Activated T-helper 17 cell treated with anti-CD3 and anti-CD28 coated beads, Interleukin-2, amount 50 U/mL, for 72 hours (primary cell): ENCODE measurements at regions not wholly inside any gene's neighbourhood (a gene's known extent, or its start where the extent isn't known, plus 50 kb on each side); places are given as distances from the start of the nearest gene placed in this dataset.

ENCODE experiments used
- ATAC-seq: fragments of 150-1000 bp; cut with Tn5 transposase; replicated peaks from 2 replicates; pipeline ENCODE4 v1.10.0; 2021; ENCODE audit warnings: mild to moderate bottlenecking, moderate library complexity
- H3K27ac Mint-ChIP-seq: one replicate; pipeline ENCODE4 v1.8.0; 2022; ENCODE audit warnings: mixed read lengths
- H3K27me3 Mint-ChIP-seq: one replicate; pipeline ENCODE4 v1.8.0; 2022; ENCODE audit warnings: mixed read lengths
- H3K36me3 Mint-ChIP-seq: one replicate; pipeline ENCODE4 v1.8.0; 2022; ENCODE audit warnings: low read depth, mild to moderate bottlenecking, mixed read lengths
- H3K4me1 Mint-ChIP-seq: one replicate; pipeline ENCODE4 v1.8.0; 2022; ENCODE audit warnings: mixed read lengths
- H3K4me3 Mint-ChIP-seq: one replicate; pipeline ENCODE4 v1.8.0; 2022; ENCODE audit warnings: mild to moderate bottlenecking, mixed read lengths
- H3K9me3 Mint-ChIP-seq: one replicate; pipeline ENCODE4 v1.8.0; 2022; ENCODE audit warnings: mixed read lengths

DNA sequence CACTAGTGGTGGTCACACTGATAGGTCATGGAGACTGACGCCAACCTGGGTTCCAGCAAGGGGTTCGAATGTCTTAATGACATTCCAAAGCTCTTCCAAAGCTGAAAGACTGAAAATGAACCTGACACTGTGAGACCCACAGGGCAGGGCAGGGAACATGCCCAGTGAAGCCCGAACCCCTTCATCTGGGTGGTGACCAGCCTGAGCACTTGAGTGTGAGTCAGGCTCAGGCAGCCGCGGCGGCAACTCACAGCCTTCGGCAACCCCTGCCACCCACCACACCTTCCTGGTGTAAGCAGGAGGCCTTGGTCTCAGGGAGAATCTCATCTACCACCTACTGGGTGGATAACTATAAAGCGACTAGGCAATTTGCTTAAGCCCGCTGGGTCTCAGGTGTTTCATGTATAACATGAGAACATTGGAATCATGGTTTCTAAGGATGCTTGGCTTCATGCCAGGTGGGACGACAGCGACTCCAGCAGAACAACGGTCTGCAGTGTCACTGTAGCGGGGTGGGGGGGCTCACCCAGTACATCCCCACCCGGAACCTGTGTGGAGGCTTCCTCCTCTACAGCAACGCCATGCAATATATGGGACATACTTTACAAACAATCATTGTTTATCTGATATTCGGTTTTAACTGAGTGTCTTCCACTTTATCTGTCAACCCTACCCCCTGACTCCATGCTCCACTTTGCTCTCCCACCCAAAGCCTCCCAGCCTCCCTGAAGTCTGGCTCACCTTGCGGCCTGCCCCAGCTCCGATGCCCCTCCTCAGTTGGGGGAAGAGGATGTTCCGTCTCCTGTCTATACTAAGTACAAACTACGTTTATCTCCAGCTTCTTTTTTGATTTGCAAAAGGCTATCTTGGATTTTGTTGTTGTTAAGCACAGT, 125.0 kb upstream of the MEF2A start:
- Mint-ChIP-seq H3K27me3 (peaks cover 3% of the 10 kb centered on the region), H3K4me3 (no peak overlapping the region), H3K9me3 (no peaks in the 10 kb centered on the region), H3K36me3 (no peaks in the 10 kb centered on the region), H3K27ac (no peak overlapping the region), H3K4me1 (peaks cover 16% of the 10 kb centered on the region)
- no peak for ATAC-seq

DNA sequence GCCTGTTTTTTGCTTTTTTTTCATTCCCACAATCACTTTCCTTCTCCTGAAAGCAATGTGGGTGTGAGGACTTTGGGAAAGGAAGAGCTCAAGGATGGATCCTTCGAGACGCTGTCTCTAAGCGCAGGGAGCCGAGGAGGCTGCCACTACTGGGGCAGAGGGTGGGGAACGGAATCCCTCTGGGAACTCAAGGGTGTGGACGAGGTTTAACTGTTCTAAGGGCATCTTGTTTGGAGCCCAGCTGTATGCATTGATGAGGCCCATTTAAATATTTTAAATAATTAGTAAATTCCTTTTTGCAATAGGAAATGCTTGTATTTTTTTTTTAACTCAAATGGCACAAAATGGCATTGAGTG, 124.4 kb upstream of the MEF2A start:
- no peak overlapping the region for H3K27ac Mint-ChIP-seq
- no peak overlapping the region for H3K4me3 Mint-ChIP-seq
- no peak for ATAC-seq
- H3K36me3 Mint-ChIP-seq: no peaks in the 10 kb centered on the region
- H3K9me3 Mint-ChIP-seq: no peaks in the 10 kb centered on the region
- H3K4me1 Mint-ChIP-seq: peaks cover 16% of the 10 kb centered on the region
- peaks cover 3% of the 10 kb centered on the region for H3K27me3 Mint-ChIP-seq

DNA sequence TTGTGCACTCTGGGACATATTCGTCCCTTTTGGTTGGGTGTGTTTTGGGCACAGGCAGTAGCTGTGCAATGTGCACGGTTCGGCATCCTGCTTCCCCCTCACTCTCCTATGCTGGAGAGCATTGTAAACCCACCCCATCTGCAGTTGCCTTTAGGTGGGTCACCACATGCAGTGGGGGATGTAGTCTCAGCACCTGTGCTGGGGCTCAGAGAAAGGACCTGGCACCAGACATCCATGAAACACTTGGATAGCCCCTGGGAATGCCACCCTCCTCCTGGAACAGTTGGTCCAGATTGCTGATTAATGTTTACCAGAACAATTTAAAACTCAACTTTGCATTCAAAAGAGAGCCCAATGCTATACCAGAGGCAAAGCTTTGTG, 123.9 kb upstream of the MEF2A start:
- peaks cover 3% of the 10 kb centered on the region for H3K27me3 Mint-ChIP-seq
- H3K36me3 Mint-ChIP-seq: no peaks in the 10 kb centered on the region
- no peak for ATAC-seq
- H3K27ac Mint-ChIP-seq: no peak overlapping the region
- H3K4me3 Mint-ChIP-seq: no peak overlapping the region
- H3K4me1 Mint-ChIP-seq: peaks cover 16% of the 10 kb centered on the region
- H3K9me3 Mint-ChIP-seq: no peaks in the 10 kb centered on the region

DNA sequence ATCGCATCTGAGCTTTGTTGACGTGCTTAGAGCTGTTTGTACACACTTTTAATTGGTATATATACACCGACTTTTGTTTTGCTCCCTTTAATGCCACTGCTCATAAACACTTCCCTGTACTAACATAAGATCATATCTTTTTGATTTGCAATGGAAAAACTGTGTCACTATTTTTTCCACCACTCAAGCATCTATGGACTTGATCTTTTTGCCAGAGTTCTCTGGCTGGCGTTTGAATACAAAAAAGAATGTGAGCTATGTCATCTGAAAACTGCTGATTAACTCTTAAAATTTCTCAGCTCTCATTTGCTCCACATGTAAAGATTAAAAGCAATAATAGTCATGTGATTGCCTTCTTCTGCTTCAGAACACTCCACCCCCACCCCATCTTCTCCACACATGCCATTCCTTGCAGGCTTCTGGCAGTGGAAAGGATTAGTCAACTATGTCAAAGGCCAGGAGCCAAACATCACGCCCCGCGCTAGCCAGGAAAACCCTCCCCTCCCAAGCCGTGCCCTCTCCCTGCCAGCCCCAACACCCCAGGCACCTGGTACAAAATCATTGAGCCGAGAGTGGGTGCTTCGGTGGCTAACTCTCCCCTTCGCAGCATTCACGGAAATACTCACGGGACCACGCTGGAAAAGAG, 123.4 kb upstream of the MEF2A start:
- no peaks in the 10 kb centered on the region for H3K36me3 Mint-ChIP-seq
- H3K9me3 Mint-ChIP-seq: no peaks in the 10 kb centered on the region
- H3K4me3 Mint-ChIP-seq: peak overlapping the region; percentile 25
- H3K27ac Mint-ChIP-seq: peak overlapping the region; percentile 51
- ATAC-seq: peak; percentile 37
- peaks cover 3% of the 10 kb centered on the region for H3K27me3 Mint-ChIP-seq
- H3K4me1 Mint-ChIP-seq: peaks cover 16% of the 10 kb centered on the region

DNA sequence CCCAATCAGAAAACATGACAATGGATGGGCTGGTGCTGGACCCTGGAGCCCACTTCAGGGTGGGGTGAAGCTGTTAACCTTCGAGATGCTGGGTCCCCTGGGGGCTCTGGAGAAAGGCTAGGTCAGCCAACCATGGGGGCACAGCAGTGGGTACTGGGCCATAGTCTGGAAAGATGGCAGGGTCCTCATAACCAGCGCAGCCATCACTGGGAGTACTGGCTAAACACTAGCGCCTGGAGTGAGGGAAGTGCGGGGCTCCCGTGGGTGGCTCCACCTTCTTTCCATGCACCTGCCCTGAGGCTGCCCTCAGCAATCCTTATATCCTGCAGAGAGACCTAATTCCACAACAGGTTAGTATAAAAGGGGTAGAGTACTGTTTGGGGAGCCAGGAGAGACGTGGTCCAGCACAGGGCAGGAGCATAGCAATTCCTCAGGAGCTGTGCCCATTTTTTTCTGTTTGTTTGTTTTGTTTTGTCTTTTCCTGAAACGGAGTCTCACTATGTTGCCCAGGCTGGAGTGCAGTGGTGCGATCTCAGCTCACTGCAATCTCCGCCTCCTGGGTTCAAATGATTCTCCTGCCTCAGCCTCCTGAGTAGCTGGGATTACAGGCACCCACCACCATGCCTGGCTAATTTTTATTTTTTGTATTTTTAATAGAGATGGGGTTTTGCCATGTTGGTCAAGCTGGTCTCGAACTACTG, 122.6 kb upstream of the MEF2A start:
- Mint-ChIP-seq H3K4me1 (peaks cover 16% of the 10 kb centered on the region), H3K27ac (peak overlapping the region; percentile 51)

DNA sequence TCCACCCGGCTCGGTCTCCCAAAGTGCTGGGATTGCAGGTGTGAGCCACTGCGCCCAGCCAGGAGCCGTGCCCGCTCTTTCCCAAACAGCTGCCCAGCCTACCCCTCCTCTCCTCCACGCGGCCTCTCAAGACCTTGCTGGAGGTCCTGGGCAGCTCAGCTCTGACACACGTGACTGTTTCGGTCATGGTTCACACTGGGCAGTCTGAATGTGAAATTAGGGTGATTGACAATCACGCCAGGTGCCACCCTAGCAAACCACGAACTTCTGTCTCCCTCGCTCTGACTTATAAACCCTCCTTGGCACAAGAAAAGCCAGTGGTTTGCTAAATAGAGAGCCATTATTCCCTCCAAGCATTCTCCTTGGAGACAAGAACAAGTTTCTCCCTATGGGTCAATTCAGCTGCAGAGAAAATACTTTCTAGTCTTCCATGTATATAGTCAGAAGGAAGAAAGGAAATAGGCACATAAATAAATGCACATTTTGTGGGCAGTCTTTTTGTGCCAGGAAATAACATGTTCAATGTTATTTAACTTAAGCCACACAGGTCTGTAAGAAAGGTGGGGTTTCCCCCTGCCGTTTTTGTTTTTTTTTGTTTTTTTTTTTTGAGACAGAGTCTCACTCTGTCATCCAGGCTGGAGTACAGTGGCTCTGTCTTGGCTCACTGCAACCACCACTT, 121.9 kb upstream of the MEF2A start:
- Mint-ChIP-seq H3K9me3 (no peaks in the 10 kb centered on the region), H3K27ac (peak overlapping the region; percentile 47), H3K27me3 (peaks cover 10% of the 10 kb centered on the region), H3K4me1 (peaks cover 16% of the 10 kb centered on the region), H3K36me3 (no peaks in the 10 kb centered on the region), H3K4me3 (no peak overlapping the region)
- ATAC-seq: peak; percentile 29

More for the DNA sequence above, 122.6 kb upstream of the MEF2A start:
- H3K36me3 Mint-ChIP-seq: no peaks in the 10 kb centered on the region
- peak overlapping the region; percentile 25 for H3K4me3 Mint-ChIP-seq
- no peak for ATAC-seq
- H3K27me3 Mint-ChIP-seq: peaks cover 8% of the 10 kb centered on the region
- H3K9me3 Mint-ChIP-seq: no peaks in the 10 kb centered on the region

DNA sequence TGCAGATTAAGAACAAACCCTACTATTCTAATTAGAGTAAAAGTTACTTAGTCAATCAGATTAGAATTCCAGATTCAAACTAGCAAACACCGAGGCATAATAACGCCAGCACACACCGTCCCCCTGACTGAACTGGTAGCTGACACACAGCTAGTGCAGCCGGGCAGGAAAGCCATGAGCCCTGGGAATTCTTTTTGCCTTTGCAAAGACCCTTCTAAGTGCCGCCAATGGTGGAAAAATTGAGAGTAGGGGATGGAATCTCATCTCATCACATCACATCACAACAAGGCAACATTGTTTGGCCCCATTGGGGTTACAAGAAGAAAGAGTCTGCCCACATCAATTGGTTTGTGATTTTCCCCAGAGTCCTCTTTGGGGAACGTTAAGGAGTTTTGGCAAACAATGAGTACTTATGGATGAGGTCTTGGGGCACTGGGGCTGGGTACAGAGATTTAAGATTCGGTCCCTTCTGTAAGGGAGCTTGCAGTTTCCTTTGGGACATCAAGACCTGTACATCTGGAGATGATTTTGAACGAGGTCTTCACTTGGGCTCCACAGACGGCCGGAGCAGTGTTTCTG, 120.4 kb upstream of the MEF2A start:
- ATAC-seq: no peak
- H3K4me3 Mint-ChIP-seq: no peak overlapping the region
- peaks cover 16% of the 10 kb centered on the region for H3K27me3 Mint-ChIP-seq
- H3K36me3 Mint-ChIP-seq: no peaks in the 10 kb centered on the region
- no peak overlapping the region for H3K27ac Mint-ChIP-seq
- no peaks in the 10 kb centered on the region for H3K9me3 Mint-ChIP-seq
- H3K4me1 Mint-ChIP-seq: peaks cover 25% of the 10 kb centered on the region

DNA sequence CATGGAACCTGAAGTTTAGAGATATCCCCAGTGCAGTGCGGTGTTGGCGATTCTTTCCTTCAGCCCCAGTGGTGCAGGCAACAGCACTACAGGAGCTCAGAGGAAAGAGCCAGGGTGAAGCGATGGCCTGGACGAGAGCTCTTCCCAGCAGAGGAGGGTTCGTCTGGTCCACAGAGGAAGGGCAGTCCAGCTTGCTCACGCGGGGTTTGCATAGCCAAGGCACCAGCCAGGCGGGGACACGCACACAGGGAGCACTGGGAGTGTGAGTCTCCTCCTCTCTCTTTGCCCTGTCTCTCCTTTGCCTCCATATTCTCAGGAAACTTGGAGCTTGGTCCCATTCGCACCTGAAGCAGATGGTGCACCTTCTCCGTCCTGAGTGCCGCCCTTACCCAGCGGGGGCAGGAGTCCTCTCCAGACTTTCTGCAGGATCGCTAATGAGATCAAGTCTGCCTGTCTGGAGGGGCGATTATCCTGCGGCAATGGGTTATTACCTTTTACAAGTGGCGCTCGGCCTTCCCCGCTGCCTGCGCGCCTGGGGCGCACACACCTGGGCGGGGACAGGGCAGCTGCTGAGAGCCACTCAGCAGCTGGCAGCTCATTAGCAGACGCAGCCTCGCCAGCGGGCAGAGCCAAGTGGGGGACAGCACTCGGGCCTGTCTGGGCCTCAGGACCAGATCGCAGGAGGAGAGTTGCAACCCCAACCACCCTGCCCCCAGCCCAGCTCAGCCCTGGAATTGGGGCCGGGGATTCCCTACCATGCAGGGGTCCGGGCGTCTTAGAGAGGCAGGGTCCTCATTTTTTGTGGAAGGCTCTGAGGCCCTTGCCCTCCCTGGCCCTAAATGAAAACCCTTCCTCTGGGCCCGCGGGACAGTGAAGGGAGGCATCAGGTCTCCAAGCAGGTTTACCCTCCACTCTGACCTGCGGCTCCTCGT, 119.0 kb upstream of the MEF2A start:
- no peaks in the 10 kb centered on the region for H3K36me3 Mint-ChIP-seq
- no peaks in the 10 kb centered on the region for H3K9me3 Mint-ChIP-seq
- H3K4me1 Mint-ChIP-seq: peaks cover 34% of the 10 kb centered on the region
- H3K27me3 Mint-ChIP-seq: peaks cover 18% of the 10 kb centered on the region
- no peak for ATAC-seq
- no peak overlapping the region for H3K27ac Mint-ChIP-seq
- no peak overlapping the region for H3K4me3 Mint-ChIP-seq

DNA sequence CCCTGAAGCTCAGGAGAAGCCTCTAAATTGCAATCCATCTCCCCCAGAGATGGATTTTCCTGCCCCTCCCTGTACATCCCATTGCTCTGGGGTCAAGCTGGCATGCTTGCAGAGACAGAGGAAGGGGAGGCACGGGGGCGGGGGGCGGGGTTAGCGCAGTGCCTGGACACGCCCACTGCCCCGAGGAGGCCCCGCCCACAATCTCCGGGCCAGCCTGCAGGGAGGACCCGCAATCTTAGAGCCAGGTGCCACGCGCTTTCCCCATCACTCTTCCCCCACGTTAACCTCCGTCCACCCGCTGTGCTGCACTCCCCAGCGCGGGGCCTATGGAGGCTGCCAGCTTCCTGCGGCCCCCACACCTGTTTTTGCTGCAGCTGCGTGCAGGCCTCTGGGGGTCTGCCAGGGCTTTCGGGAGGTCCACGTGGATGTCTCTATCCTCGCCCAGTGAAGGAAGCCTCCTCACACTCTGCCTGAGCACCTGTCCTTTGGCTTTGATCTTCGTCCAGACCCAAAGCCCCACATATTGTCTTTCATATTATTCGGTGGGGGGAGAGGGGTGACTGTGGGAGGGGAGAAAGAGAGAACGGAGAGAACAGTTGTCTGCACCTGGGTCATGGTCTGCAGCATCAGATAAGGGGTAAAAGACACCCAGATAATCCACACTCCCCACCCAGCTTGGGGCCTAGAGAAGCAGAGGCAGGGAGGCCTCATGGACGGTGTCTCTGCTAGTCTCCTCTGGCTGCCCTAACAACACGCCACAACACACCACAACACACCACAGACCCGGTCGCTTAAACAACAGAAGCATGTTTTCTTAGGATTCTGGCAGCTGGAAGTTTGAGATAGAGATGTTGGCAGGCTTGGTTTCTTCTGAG, 118.0 kb upstream of the MEF2A start:
- Mint-ChIP-seq H3K36me3 (no peaks in the 10 kb centered on the region), H3K4me1 (peaks cover 26% of the 10 kb centered on the region), H3K27me3 (peaks cover 16% of the 10 kb centered on the region), H3K9me3 (no peaks in the 10 kb centered on the region), H3K27ac (no peak overlapping the region), H3K4me3 (no peak overlapping the region)
- no peak for ATAC-seq

DNA sequence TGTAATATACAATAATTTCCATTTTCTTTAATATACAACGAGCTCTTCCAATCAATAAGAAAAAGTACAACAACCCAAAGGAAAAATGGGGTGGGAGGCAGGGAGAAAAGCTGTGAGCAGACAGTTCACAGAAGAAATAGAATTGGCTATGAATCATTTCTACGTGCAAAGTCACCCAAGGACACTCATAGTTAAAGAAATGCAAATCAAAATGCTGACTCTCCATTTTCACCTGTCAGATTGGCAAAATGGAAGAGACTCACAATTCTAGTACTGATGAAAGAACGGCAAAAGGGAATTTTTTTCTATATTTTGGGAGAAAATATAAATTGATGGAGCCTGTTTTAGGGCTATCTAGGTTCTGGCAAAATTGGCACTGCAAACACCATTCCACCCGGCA, 116.3 kb upstream of the MEF2A start:
- H3K27ac Mint-ChIP-seq: no peak overlapping the region
- no peaks in the 10 kb centered on the region for H3K36me3 Mint-ChIP-seq
- peaks cover 14% of the 10 kb centered on the region for H3K27me3 Mint-ChIP-seq
- H3K4me1 Mint-ChIP-seq: peaks cover 18% of the 10 kb centered on the region
- H3K9me3 Mint-ChIP-seq: no peaks in the 10 kb centered on the region
- peak; percentile 39 for ATAC-seq
- H3K4me3 Mint-ChIP-seq: peak overlapping the region; percentile 68

DNA sequence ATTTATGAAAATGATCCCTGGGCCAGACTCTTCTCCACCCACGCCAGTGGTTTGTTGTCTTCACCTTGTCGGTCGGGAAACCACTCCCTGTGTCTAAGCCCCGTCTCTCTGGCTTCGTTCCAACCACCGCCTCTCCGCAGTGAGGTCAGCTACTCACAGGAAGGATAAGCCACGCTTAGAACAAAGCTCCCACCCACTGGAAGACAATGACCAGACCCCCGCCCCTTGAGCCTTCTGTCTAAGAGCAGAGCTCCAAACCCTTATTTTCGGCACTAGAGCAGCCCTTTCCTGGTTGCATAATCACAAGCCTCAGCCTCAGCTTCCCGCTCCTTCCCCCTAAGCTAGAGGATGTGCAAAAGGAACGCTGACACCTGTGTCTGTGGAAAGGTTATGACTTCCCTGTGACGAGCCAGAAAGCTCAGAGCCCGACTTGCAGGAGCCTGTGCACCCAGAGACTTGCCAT, 114.9 kb upstream of the MEF2A start:
- peak overlapping the region; percentile 23 for H3K27ac Mint-ChIP-seq
- peak; percentile 82 for ATAC-seq
- H3K9me3 Mint-ChIP-seq: no peaks in the 10 kb centered on the region
- H3K36me3 Mint-ChIP-seq: no peaks in the 10 kb centered on the region
- peaks cover 17% of the 10 kb centered on the region for H3K27me3 Mint-ChIP-seq
- H3K4me1 Mint-ChIP-seq: peaks cover 18% of the 10 kb centered on the region
- peak overlapping the region; percentile 68 for H3K4me3 Mint-ChIP-seq

DNA sequence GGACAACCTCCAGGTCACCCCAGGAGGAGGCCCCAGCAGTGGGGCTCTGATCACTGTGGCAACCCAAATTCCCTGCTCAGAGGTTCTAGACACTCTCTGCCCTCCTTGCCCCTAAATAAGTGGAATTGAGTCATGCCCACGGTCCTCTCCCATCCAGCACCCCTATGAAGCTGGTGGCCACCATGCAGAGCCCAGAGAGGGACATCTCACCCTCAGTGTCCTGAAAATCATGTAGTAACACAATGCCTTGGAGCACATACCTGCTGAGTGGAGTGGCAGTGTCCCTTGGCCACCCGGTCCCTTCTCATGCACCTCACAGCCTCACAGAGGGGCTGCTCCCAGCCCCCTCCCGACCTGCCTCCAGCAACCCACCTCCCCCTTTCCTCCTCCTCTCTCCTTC, 114.3 kb upstream of the MEF2A start:
- H3K27me3 Mint-ChIP-seq: peaks cover 17% of the 10 kb centered on the region
- no peaks in the 10 kb centered on the region for H3K9me3 Mint-ChIP-seq
- no peak overlapping the region for H3K27ac Mint-ChIP-seq
- H3K4me1 Mint-ChIP-seq: peaks cover 18% of the 10 kb centered on the region
- no peaks in the 10 kb centered on the region for H3K36me3 Mint-ChIP-seq
- no peak for ATAC-seq
- H3K4me3 Mint-ChIP-seq: peak overlapping the region; percentile 68
